Esophagus squamous epithelium (tissue), 5 donors: ENCODE measurements at regions not wholly inside any gene's neighbourhood (a gene's known extent, or its start where the extent isn't known, plus 50 kb on each side); places are given as distances from the start of the nearest gene placed in this dataset.

ENCODE experiments used
- DNase-seq: peaks from one replicate; lab custom pipeline; 2025; lab: John Stamatoyannopoulos, UW
- H3K27ac ChIP-seq, 4 donors: fragments of 200-600 bp; sonication (generic); one replicate each; pipeline ENCODE4 v1.5.1; 2016 to 2019; ENCODE audit warnings: mild to moderate bottlenecking in 1 of 4
- H3K27me3 ChIP-seq, 4 donors: fragments of 200-600 bp; sonication (generic); 1 replicate in 3 of 4; 2 replicates in 1 of 4; pipeline versions ENCODE4 v1.5.1 to v1.6.0; 2017 to 2021; ENCODE audit warnings: antibody characterized with exemption in 1 of 4
- H3K36me3 ChIP-seq, 3 donors: fragments of 200-600 bp; sonication (generic); one replicate each; pipeline ENCODE4 v1.5.1; 2016 to 2019
- H3K4me1 ChIP-seq, 3 donors: fragments of 200-600 bp; sonication (generic); one replicate each; pipeline ENCODE4 v1.5.1; 2017 to 2019
- H3K4me3 ChIP-seq, 4 donors: fragments of 200-600 bp; sonication (generic); 1 replicate in 3 of 4; 2 replicates in 1 of 4; pipeline ENCODE4 v1.5.1; 2016 to 2019; ENCODE audit warnings: mild to moderate bottlenecking in 2 of 4, moderate library complexity in 1 of 4
- H3K9me3 ChIP-seq, 3 donors: fragments of 200-600 bp; sonication (generic); one replicate each; pipeline ENCODE4 v1.5.1; 2016 to 2019
- CTCF ChIP-seq, 6 experiments: fragments of 450-650 bp in 4 of 6; fragments of 200-600 bp in 2 of 6; sonication (generic) in 2 of 6; IDR thresholded peaks; one replicate each; pipeline ENCODE4 v1.5.1; 2016 to 2019; ENCODE audit warnings: antibody characterized with exemption in 6 of 6, mild to moderate bottlenecking in 4 of 6, moderate library complexity in 4 of 6
- POLR2A ChIP-seq, 4 donors: fragments of 450-650 bp; IDR thresholded peaks; one replicate each; pipeline ENCODE4 v1.6.1; 2017; ENCODE audit warnings: antibody characterized with exemption in 4 of 4, mild to moderate bottlenecking in 4 of 4, moderate library complexity in 3 of 4
- WGBS, 2 donors: methylation state at CpG; one replicate each; pipeline ENCODE4 v1.1.5; 2018; 5-methylcytosine and 5-hydroxymethylcytosine counted together
- intact Hi-C: fragments of 100-400 bp; cut with DNase I; formaldehyde crosslinking; loops from one replicate; pipeline ENCODE4 v1.15.0; 2022
- donor health status: DM: yes; HTN: yes; CAD: no.

GRCh38 chr3:125654526-125654925 is 59.2 kb upstream of the OSBPL11 start:
- intact Hi-C loops, result no loop called here

GRCh38 chr3:125662675-125663074 is 67.4 kb upstream of the OSBPL11 start:
- TF ChIP-seq CTCF (IDR thresholded peaks at IDR 0.05), result no peak
- no peak for TF ChIP-seq POLR2A (IDR thresholded peaks at IDR 0.05)
- 84 to 95% methylated on average over 2 of the region's 2 CpGs for WGBS, 2 donors
- Histone ChIP-seq H3K9me3 (no peaks in the 10 kb centered on the region), H3K4me1 (no peaks in the 10 kb centered on the region), H3K27me3 (no peaks in the 10 kb centered on the region), H3K4me3 (no peak overlapping the region), H3K27ac (no peak overlapping the region), H3K36me3 (no peaks in the 10 kb centered on the region)
- no peak for DNase-seq
- intact Hi-C loops, result no loop called here

More at GRCh38 chr3:125654526-125654925, 59.2 kb upstream of the OSBPL11 start:
- Histone ChIP-seq H3K27me3 (no peaks in the 10 kb centered on the region), H3K4me3 (no peak overlapping the region), H3K9me3 (no peaks in the 10 kb centered on the region), H3K36me3 (no peaks in the 10 kb centered on the region), H3K4me1 (no peaks in the 10 kb centered on the region), H3K27ac (no peak overlapping the region)
- 83 to 86% methylated on average over 1 of the region's 1 CpG for WGBS, 2 donors
- DNase-seq, result no peak
- TF ChIP-seq CTCF (IDR thresholded peaks at IDR 0.05) (no peak), POLR2A (IDR thresholded peaks at IDR 0.05) (no peak)

GRCh38 chr3:125670352-125670751 is 75.1 kb upstream of the OSBPL11 start:
- intact Hi-C loops, result no loop called here
- H3K9me3 ChIP-seq, result no peaks in the 10 kb centered on the region
- H3K4me3 ChIP-seq, result no peak overlapping the region
- no peaks in the 10 kb centered on the region for H3K27me3 ChIP-seq
- 86 to 100% methylated on average over 1 of the region's 1 CpG for WGBS, 2 donors
- no peaks in the 10 kb centered on the region for H3K36me3 ChIP-seq
- H3K27ac ChIP-seq, result no peak overlapping the region
- H3K4me1 ChIP-seq, result no peaks in the 10 kb centered on the region
- DNase-seq, result no peak
- no peak for TF ChIP-seq POLR2A (IDR thresholded peaks at IDR 0.05)
- no peak for TF ChIP-seq CTCF (IDR thresholded peaks at IDR 0.05)

GRCh38 chr3:125670945-125671344 is 75.6 kb upstream of the OSBPL11 start:
- H3K27ac ChIP-seq, result no peak overlapping the region
- intact Hi-C loops, result no loop called here
- WGBS, 2 donors, result 76 to 80% methylated on average over 4 of the region's 4 CpGs

More at GRCh38 chr3:125670945-125671344, 75.6 kb upstream of the OSBPL11 start:
- Histone ChIP-seq H3K9me3 (no peaks in the 10 kb centered on the region), H3K4me1 (no peaks in the 10 kb centered on the region), H3K36me3 (no peaks in the 10 kb centered on the region), H3K27me3 (no peaks in the 10 kb centered on the region), H3K4me3 (no peak overlapping the region)
- no peak for TF ChIP-seq CTCF (IDR thresholded peaks at IDR 0.05)
- no peak for TF ChIP-seq POLR2A (IDR thresholded peaks at IDR 0.05)
- no peak for DNase-seq
